GM10266 (cell line): ENCODE measurements at regions not wholly inside any gene's neighbourhood (a gene's known extent, or its start where the extent isn't known, plus 50 kb on each side); places are given as distances from the start of the nearest gene placed in this dataset.

ENCODE experiments used
- DNase-seq: peaks from one replicate; pipeline ENCODE4 v3.0.0; 2012; ENCODE audit errors: extremely low spot score
- CTCF ChIP-seq: IDR thresholded peaks from 2 replicates; pipeline ENCODE4 v1.5.1; 2012; ENCODE audit warnings: mild to moderate bottlenecking, low read depth; ENCODE audit not compliant: control insufficient read depth, insufficient read depth; ENCODE audit errors: missing control alignments

GRCh38 chr7:22581099-22581498, 81.1 kb upstream of the STEAP1B start:
- DNase-seq: no peak
- TF ChIP-seq CTCF: no peak

DNA sequence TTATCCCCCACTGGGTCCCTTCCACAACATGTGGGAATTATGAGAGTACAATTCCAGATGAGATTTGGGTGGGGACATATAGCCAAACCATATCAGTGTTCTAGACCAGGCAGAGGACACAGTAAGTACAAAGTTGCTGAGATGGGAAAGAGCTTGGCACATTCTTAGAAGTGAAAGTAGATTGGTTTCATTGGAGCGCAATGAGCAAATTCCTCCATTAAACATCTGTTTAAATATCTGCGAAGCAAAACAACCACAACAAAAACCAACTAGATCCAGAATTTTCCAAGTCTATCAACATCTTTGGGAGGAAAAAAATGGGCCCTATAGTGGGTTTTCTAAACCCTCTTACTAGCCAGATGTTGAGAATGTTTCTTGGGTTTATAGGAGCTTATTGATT, 80.0 kb upstream of the STEAP1B start:
- no peak for DNase-seq

DNA sequence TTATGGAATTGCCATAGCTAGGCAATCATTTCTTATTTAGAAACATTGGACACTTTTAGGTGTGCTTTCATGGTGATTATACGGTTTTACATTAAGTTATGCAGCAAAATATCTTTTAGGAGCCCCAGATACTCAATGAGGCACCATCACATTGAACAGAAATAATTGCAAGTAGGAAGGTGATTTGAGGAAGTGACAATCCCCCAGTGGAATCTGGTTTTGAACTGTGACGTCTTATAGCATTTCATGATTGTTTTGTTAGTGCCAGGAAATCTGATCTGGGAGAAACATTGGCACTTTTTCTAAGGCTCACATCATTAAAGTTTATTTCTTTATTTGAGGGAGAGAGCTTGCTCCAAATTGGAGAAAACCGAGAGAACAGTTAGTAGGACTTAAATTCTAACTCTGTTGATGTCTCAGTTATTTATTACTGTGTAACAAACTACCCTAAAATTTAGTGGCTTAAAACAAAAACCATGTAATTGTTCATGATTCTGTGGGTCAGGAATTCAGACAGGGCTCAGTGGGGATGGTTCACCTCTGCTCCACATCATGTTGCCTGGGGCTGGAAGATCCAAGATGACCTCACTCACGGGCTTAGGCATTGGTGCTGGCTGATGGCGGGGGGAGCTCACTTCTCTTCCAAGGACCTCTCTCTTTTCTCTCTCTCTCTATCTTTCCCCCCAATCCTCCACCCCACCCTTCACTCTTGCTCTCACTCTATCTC, 78.2 kb upstream of the STEAP1B start:
- no peak for DNase-seq
- TF ChIP-seq CTCF: no peak

More for the DNA sequence above, 80.0 kb upstream of the STEAP1B start:
- no peak for TF ChIP-seq CTCF

GRCh38 chr7:22577470-22578001, 77.5 kb upstream of the STEAP1B start:
- no peak for TF ChIP-seq CTCF
- no peak for DNase-seq

GRCh38 chr7:22576612-22577469, 76.9 kb upstream of the STEAP1B start:
- no peak for DNase-seq

GRCh38 chr7:22574754-22575520, 74.9 kb upstream of the STEAP1B start:
- no peak for TF ChIP-seq CTCF
- no peak for DNase-seq

More at GRCh38 chr7:22576612-22577469, 76.9 kb upstream of the STEAP1B start:
- no peak for TF ChIP-seq CTCF

- no peak for DNase-seq
- no peak for TF ChIP-seq CTCF
Measured at GRCh38 chr7:22572937-22573336, 72.9 kb upstream of the STEAP1B start.
